Esophagus squamous epithelium (tissue), 4 donors: ENCODE measurements at regions not wholly inside any gene's neighbourhood (a gene's known extent, or its start where the extent isn't known, plus 50 kb on each side); places are given as distances from the start of the nearest gene placed in this dataset.

Experiments used
- CTCF ChIP-seq, 6 experiments: fragments of 450-650 bp in 4 of 6; fragments of 200-600 bp in 2 of 6; sonication (generic) in 2 of 6; IDR thresholded peaks; one replicate each; pipeline ENCODE4 v1.5.1; 2016 to 2019; ENCODE audit warnings: antibody characterized with exemption in 6 of 6, mild to moderate bottlenecking in 4 of 6, moderate library complexity in 4 of 6
- POLR2A ChIP-seq, 4 donors: fragments of 450-650 bp; IDR thresholded peaks; one replicate each; pipeline ENCODE4 v1.6.1; 2017; ENCODE audit warnings: antibody characterized with exemption in 4 of 4, mild to moderate bottlenecking in 4 of 4, moderate library complexity in 3 of 4

GRCh38 chr9:24824607-24825006 lies 278.9 kb upstream of the IZUMO3 start:
- TF ChIP-seq CTCF (IDR thresholded peaks at IDR 0.05) (no peak), POLR2A (IDR thresholded peaks at IDR 0.05) (no peak)
